Fibroblast of skin of scalp (primary cell): ENCODE measurements at regions not wholly inside any gene's neighbourhood (a gene's known extent, or its start where the extent isn't known, plus 50 kb on each side); places are given as distances from the start of the nearest gene placed in this dataset.
"Not testable (repeated sequence)": the region's sequence is repeated elsewhere in the genome, so short reads cannot be mapped to it uniquely, and the experiment has no call there.

Experiments
- DNase-seq: peaks from one replicate; pipeline ENCODE4 v3.0.0-alpha.2; 2013

GRCh38 chrX:65451663-65452062 is 82.9 kb downstream of the LAS1L start:
- peak; percentile 0 for DNase-seq

- DNase-seq, result no peak
Observed at GRCh38 chrX:65420154-65420553, 114.4 kb downstream of the LAS1L start.

DNA sequence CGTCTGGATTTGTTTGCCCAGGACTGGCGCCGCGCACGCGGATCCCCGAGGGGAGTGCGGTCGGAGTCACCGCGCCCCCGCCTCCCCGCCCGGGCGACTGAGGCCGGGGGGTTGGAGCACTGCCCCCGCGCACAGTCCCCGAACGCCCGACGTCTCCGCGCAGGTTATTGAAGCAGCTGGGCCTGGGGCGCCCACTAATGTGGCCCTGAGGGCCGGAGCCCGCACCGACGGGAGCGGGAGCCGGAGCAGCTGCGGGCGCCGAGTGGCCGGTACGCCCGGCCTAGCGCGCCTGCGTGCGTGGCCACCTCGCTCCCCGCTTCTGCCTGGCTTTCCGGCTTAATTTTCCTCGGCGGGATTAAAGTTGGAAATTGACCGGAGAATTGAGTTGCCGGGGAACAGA is 126.9 kb downstream of the LAS1L start:
- not testable (repeated sequence) for DNase-seq

DNA sequence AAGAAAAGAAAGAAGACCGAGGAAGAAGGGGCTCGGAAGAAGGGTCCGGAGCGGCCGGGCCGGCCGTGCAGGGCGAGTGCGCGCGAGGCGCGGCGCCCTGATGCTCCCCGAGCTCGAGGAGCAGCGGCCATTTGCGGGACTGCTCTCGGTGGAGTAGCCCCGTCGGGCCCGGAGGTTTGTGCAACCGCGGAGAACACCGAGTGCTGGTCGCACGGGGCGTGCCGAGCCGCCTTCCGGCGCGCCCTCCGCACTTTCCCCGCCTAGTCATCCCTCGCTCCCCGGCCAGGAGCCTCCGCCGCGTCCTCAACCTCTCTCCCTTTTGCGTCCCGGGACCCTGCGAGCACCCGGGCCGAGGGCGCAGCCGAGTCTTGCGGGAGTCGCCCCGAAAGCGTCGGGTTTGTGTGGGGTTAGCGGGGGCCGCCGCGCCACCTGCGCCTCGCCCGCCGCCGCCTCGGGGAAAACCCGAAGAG is 127.4 kb downstream of the LAS1L start:
- DNase-seq, result no peak

DNA sequence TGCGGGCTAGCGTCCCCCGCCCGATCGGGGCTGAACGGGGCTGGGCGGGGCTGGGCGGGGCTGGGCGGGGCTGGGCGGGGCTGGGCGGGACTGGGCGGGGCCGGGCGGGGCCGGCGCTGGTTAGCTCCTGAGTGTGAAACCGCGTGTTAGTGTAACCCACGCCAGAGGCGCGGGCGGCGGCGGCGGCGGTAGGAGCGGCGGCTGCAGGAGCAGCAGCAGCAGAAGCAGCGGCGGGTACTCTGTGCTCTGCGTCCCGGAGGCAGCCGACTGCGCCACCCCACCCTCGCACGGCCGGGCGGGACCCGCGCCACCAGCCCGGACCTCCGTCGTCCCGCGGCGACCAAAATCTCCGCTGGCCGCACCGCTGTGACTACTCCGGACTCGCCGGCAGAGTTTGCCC is 128.1 kb downstream of the LAS1L start:
- no peak for DNase-seq

DNA sequence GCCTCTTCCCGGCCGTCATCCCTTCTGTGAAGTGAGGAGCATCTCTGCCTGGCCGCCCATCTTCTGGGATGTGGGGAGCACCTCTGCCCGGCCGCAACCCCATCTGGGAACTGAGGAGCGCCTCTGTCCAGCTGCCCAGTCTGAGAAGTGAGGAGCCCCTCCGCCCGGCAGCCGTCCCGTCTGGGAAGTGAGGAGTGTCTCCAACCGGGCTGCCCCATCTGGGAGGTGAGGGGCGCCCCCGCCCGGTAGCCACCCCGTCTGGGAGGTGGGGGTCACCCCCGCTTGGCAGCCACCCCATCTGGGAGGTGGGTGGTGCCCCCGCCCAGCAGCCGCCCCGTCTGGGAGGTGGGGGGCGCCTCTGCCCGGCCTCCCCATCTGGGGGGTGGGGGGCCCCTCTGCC is 142.3 kb downstream of the LAS1L start:
- no peak for DNase-seq

GRCh38 chrX:65389120-65389519 is 145.5 kb downstream of the LAS1L start:
- not testable (repeated sequence) for DNase-seq
